Naive thymus-derived CD8-positive, alpha-beta T cell (primary cell): ENCODE measurements at regions not wholly inside any gene's neighbourhood (a gene's known extent, or its start where the extent isn't known, plus 50 kb on each side); places are given as distances from the start of the nearest gene placed in this dataset.

ENCODE experiments used
- ATAC-seq, 2 donors: fragments of 150-1000 bp; cut with Tn5 transposase in 1 of 2; sonication (Bioruptor Pico), chemical (Tn5 transposase) in 1 of 2; 1 replicate in 1 of 2; 2 replicates in 1 of 2; pipeline ENCODE4 v1.10.0; 2021; ENCODE audit warnings: mild to moderate bottlenecking in 2 of 2, moderate library complexity in 2 of 2
- POLR2A ChIA-PET: fragments of 350-600 bp; sonication (Branson Sonifier 250); formaldehyde crosslinking; loops from one replicate; lab custom pipeline; 2021; ENCODE audit warnings: antibody characterized with exemption; lab: Charles Lee
- DNase-seq, 10 donors: peaks; one replicate each; pipeline versions ENCODE4 v3.0.0 to v3.0.0-alpha.2; 2020 to 2022
- H3K27ac Mint-ChIP-seq, 10 donors: one replicate each; pipeline ENCODE4 v1.8.0; 2020 to 2022; ENCODE audit warnings: mild to moderate bottlenecking in 10 of 10, mixed read lengths in 10 of 10, moderate library complexity in 4 of 10, inconsistent platforms in 1 of 10
- H3K27me3 Mint-ChIP-seq, 5 donors: one replicate each; pipeline ENCODE4 v1.8.0; 2021 to 2022; ENCODE audit warnings: mixed read lengths in 5 of 5
- H3K36me3 Mint-ChIP-seq, 3 donors: one replicate each; pipeline ENCODE4 v1.8.0; 2020 to 2022; ENCODE audit warnings: mixed read lengths in 3 of 3, mild to moderate bottlenecking in 2 of 3, inconsistent platforms in 1 of 3
- H3K4me1 Mint-ChIP-seq, 4 donors: one replicate each; pipeline ENCODE4 v1.8.0; 2021 to 2022; ENCODE audit warnings: mixed read lengths in 4 of 4
- H3K4me3 Mint-ChIP-seq, 10 donors: one replicate each; pipeline ENCODE4 v1.8.0; 2020 to 2022; ENCODE audit warnings: mild to moderate bottlenecking in 10 of 10, mixed read lengths in 10 of 10, moderate library complexity in 6 of 10, inconsistent platforms in 1 of 10
- H3K9me3 Mint-ChIP-seq, 9 donors: one replicate each; pipeline ENCODE4 v1.8.0; 2020 to 2022; ENCODE audit warnings: mixed read lengths in 9 of 9, mild to moderate bottlenecking in 3 of 9, inconsistent platforms in 1 of 9, moderate library complexity in 1 of 9

DNA sequence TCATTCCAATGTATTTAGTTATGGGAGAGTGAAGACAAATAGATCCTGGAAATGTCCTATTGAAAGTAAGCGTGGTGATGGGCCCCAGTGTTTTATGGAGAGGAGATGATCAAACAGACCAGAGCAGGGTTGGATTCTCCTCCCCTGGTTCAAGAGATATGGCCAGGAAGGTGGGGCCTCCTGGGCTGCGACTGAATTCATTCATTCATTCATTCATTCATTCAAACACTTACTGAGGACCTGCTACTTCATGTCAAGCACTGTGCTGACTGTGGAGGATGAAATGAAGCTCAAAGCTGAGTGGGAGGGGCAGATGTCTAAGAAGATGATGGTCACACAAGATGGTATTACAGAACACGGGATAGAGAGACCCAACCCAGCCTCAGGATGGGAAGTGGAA lies 71.5 kb upstream of the TNR start:
- H3K4me3 Mint-ChIP-seq = no peak overlapping the region
- POLR2A ChIA-PET = no interaction called here
- DNase-seq = no peak
- no peak overlapping the region for H3K27ac Mint-ChIP-seq
- peaks cover 0 to 10% (median 2%) of the 10 kb centered on the region in 9 donors for H3K9me3 Mint-ChIP-seq
- no peaks in the 10 kb centered on the region for H3K36me3 Mint-ChIP-seq
- H3K4me1 Mint-ChIP-seq = no peaks in the 10 kb centered on the region
- no peak for ATAC-seq
- peaks cover 4 to 24% (median 16%) of the 10 kb centered on the region in 5 donors for H3K27me3 Mint-ChIP-seq

DNA sequence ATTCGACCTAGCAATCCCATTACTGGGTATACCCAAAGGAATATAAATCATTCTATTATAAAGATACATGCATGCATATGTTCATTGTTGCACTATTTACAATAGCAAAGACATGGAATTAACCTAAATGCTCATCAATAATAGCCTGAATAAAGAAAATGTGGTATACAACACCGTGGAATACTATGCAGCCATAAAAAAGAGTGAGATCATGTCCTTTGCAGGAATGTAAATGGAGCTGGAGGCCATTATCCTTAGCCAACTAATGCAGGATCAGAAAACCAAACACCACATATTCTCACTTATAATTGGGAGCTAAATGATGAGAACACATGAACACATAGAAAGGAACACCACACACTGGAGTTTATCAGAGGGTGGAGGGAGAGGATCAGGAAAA lies 69.5 kb upstream of the TNR start:
- no peak for ATAC-seq
- Mint-ChIP-seq H3K9me3 (peaks cover 0 to 10% (median 0%) of the 10 kb centered on the region in 9 donors), H3K4me3 (no peak overlapping the region), H3K27ac (no peak overlapping the region), H3K4me1 (no peaks in the 10 kb centered on the region), H3K27me3 (peaks cover 12 to 29% (median 16%) of the 10 kb centered on the region in 5 donors), H3K36me3 (no peaks in the 10 kb centered on the region)
- no peak for DNase-seq
- POLR2A ChIA-PET = no interaction called here

DNA sequence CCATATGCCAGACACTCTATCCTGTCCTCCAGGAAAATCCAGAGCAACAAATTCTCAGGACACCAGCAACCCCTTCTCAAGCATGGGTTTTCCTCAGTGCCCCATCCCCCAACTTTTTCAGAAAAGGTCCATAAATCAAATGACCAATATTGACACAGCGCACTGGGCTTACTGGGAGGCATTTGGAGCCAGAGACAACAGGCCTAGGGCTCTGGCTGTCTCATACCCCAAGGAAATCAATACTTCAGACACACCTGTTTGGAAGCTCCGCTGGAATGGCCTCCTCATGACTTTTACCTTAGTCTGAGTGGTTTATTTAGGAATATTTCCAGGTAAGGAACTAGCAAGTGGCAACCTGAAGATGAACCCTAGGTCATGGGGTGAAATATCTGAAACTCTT lies 66.9 kb upstream of the TNR start:
- H3K4me3 Mint-ChIP-seq = no peak overlapping the region
- ATAC-seq (no peak), DNase-seq (no peak)
- H3K36me3 Mint-ChIP-seq = no peaks in the 10 kb centered on the region
- peaks cover 12 to 24% (median 16%) of the 10 kb centered on the region in 5 donors for H3K27me3 Mint-ChIP-seq
- no peaks in the 10 kb centered on the region for H3K4me1 Mint-ChIP-seq
- peaks cover 0 to 10% (median 0%) of the 10 kb centered on the region in 9 donors for H3K9me3 Mint-ChIP-seq
- POLR2A ChIA-PET = no interaction called here
- no peak overlapping the region for H3K27ac Mint-ChIP-seq

DNA sequence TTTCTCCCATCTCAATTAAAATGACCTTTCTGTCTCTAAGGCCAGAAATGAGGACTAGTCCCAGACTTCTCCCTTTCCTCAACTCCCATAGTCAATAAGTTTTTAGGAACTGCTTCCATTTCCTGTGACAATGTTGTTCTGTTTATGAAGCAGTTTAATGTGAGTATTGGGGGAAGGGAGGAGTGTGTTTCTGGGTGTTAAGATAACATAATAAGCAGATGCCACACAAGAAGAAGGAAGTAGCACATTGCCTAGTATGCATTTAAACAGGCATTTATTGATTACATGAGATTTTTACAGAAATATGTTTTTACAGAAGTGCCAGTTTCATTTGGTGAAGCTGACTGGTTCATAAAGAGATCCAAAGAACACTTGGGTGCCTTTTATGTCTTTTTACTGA lies 65.6 kb upstream of the TNR start:
- POLR2A ChIA-PET = no interaction called here

DNA sequence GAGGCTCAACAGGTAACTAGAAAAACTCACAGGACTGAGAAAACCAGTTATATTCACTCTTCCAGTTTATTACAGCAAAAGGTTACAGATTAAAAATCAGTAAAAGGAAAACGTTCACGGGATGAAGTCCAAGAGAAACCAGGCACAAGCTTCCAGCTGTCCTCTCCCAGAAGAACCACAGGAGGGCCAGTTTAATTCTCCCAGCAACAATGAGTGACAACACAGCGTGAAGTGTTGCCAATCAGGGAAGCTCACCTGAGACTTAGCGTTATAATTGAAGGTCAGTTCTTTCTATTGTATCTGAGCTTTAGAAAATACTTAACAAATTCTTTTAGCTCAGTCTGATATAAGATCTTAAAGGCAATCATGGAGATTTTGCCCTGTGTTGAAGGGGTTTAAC lies 65.2 kb upstream of the TNR start:
- H3K27me3 Mint-ChIP-seq = peaks cover 12 to 18% (median 13%) of the 10 kb centered on the region in 5 donors
- POLR2A ChIA-PET = no interaction called here
- no peak overlapping the region for H3K27ac Mint-ChIP-seq
- H3K9me3 Mint-ChIP-seq = peaks cover 0 to 10% (median 0%) of the 10 kb centered on the region in 9 donors
- no peak overlapping the region for H3K4me3 Mint-ChIP-seq
- DNase-seq (no peak), ATAC-seq (no peak)
- no peaks in the 10 kb centered on the region for H3K36me3 Mint-ChIP-seq
- H3K4me1 Mint-ChIP-seq = no peaks in the 10 kb centered on the region

More for the DNA sequence above, 65.6 kb upstream of the TNR start:
- no peaks in the 10 kb centered on the region for H3K36me3 Mint-ChIP-seq
- H3K27ac Mint-ChIP-seq = no peak overlapping the region
- H3K27me3 Mint-ChIP-seq = peaks cover 12 to 18% (median 13%) of the 10 kb centered on the region in 5 donors
- H3K9me3 Mint-ChIP-seq = peaks cover 0 to 10% (median 0%) of the 10 kb centered on the region in 9 donors
- no peaks in the 10 kb centered on the region for H3K4me1 Mint-ChIP-seq
- ATAC-seq (no peak), DNase-seq (no peak)
- H3K4me3 Mint-ChIP-seq = no peak overlapping the region

DNA sequence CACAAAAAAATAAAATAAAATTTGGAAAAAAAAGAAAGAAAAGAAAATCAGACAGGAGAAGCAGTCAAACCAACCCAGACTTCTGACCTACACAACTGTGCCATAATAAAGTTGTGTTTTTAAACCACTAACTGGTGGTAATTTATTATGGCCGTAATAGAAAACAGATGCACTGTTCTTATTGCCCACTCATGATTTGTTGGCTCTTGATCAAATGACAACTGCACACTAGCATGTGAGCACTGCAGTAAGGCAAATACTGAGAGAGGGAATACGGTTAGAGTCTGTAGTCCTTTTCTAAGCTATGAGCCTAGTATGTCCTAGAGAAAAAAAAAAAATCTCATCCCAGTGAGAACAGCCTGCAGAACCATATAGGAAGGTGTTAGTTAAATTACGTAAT lies 61.2 kb upstream of the TNR start:
- Mint-ChIP-seq H3K4me1 (no peaks in the 10 kb centered on the region), H3K9me3 (peaks cover 0 to 2% (median 0%) of the 10 kb centered on the region in 9 donors), H3K27me3 (peaks cover 2 to 11% (median 5%) of the 10 kb centered on the region in 5 donors), H3K36me3 (no peaks in the 10 kb centered on the region), H3K4me3 (no peak overlapping the region), H3K27ac (no peak overlapping the region)
- POLR2A ChIA-PET = no interaction called here
- DNase-seq = no peak
- no peak for ATAC-seq

DNA sequence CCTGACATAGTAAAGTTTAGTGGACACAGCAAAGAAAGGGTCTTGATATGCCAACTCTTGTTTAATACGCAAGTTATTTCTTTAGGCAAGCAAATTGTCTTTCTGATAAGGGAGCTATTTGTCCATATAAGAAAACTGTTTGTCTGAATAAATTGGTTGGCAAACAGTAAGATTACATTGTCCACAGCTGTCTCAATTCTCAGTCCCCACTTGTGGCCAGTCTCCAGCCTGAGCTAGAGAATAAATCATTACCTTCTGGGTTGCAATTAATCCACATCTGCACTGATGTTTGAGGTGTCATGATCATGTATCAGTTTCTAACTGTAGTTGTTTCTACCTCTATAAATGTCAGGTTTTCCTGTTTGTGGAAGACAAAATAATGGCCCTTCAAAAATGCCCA lies 60.0 kb upstream of the TNR start:
- H3K27ac Mint-ChIP-seq = peak overlapping the region in 1 of 10 donors; percentile 51
- H3K4me3 Mint-ChIP-seq = no peak overlapping the region
- H3K36me3 Mint-ChIP-seq = no peaks in the 10 kb centered on the region
- peaks cover 0 to 5% (median 3%) of the 10 kb centered on the region in 5 donors for H3K27me3 Mint-ChIP-seq
- POLR2A ChIA-PET = no interaction called here
- DNase-seq = no peak
- no peaks in the 10 kb centered on the region for H3K4me1 Mint-ChIP-seq
- no peak for ATAC-seq
- peaks cover 0 to 3% (median 0%) of the 10 kb centered on the region in 9 donors for H3K9me3 Mint-ChIP-seq

DNA sequence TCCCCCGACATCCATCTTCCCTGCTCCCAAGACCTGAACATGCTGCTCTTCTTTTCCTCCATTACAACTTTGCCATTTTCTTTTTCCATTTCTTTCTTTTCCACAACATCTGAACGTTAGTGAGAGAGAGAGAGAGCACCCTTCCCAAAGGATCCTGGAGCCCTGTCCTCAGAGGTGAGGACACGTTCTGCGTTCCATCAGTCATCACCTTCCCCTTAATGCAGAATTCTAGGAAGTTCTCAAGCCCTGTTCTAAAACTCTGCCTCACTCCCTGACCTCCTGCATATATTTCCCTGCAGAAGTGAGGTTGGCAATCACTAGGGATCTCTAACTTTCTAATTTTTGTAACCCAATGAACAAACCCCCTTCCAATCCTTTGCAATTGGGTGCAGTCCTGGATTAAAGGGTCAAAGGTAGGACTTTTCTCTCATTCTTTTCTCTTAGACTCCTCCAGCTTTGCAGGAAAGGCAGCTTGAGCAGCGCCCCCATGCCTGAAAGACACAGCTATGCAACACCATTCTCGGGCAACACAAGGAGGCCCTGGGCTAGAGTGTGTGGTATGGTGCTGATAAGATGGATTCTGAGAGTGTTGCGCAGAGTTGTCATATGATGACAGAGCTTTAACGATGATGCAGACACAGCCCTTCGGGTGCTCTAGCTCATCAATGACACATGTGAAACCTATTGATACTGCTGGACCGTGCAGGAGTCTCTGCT lies 59.2 kb upstream of the TNR start:
- H3K27me3 Mint-ChIP-seq = peaks cover 0 to 5% (median 2%) of the 10 kb centered on the region in 5 donors
- ATAC-seq (no peak), DNase-seq (no peak)
- H3K4me3 Mint-ChIP-seq = no peak overlapping the region
- H3K36me3 Mint-ChIP-seq = no peaks in the 10 kb centered on the region
- POLR2A ChIA-PET = no interaction called here
- H3K9me3 Mint-ChIP-seq = peaks cover 0 to 3% (median 0%) of the 10 kb centered on the region in 9 donors
- H3K27ac Mint-ChIP-seq = no peak overlapping the region
- H3K4me1 Mint-ChIP-seq = no peaks in the 10 kb centered on the region

DNA sequence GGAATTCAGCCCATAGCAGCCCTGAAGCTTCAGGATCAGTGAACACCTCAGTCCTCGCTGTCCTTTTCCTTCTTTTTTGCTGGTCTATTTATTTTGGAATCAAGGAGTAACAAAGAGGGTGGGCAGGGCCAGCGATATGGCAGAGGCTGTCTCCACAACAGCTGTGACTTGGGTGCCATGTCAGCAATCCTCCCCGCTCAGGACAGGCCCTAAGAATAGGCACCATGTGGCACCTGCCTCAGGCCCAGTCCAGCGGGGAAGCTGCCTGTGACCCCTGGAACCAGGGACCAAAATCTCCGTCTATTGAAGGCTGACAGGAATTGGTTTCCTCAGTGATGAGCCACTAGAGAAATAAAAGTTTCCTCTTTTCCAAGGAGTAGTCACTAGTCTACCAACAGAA lies 58.6 kb upstream of the TNR start:
- no peak for ATAC-seq
- H3K9me3 Mint-ChIP-seq = peaks cover 0 to 3% (median 0%) of the 10 kb centered on the region in 9 donors

DNA sequence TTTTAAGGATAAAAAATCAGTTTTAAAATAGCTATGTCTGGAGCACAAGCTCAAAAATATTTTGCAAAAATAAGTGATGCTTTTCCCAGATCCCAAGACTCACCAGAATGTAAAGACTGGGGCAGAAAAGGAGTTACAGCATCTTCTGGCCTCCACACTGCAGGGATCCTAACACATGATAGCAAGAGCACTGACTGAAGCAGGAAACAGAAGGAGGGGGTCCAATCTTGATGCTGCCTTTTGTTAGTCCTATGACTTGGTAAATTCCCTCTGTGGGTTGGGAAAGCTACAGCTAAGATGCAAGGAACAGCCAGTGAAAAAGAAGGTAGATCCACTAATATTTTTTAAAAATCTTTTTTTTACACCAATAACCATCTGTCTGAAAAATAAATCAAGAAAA lies 54.2 kb upstream of the TNR start:
- Mint-ChIP-seq H3K9me3 (peaks cover 0 to 3% (median 0%) of the 10 kb centered on the region in 9 donors), H3K4me1 (no peaks in the 10 kb centered on the region), H3K36me3 (no peaks in the 10 kb centered on the region), H3K27ac (no peak overlapping the region), H3K27me3 (peaks cover 10 to 24% (median 15%) of the 10 kb centered on the region in 5 donors), H3K4me3 (no peak overlapping the region)
- DNase-seq = no peak
- ATAC-seq = no peak
- POLR2A ChIA-PET = no interaction called here

More for the DNA sequence above, 58.6 kb upstream of the TNR start:
- Mint-ChIP-seq H3K4me1 (no peaks in the 10 kb centered on the region), H3K27me3 (peaks cover 3 to 8% (median 6%) of the 10 kb centered on the region in 5 donors), H3K36me3 (no peaks in the 10 kb centered on the region), H3K27ac (no peak overlapping the region), H3K4me3 (no peak overlapping the region)
- POLR2A ChIA-PET = no interaction called here
- no peak for DNase-seq

DNA sequence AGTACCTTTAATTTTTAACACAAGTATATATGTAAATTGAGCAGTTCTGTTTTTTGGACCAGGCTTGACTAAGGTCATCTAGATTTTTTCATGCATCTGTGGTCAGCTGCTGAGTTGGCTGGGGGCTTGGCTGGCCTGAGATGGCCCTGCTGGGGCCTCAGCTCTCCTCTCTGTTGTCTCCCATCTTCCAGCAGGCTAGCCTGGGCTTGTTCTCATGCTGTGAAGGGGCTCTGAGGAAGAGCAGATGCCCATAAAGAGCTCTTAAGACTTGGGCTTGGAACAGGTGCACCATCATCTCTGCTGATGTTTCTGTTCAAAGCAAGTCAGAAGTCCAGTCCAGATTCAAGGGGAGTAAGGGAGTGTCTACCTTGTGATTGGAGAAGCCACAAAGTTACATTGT lies 51.2 kb upstream of the TNR start:
- Mint-ChIP-seq H3K36me3 (no peaks in the 10 kb centered on the region), H3K9me3 (peaks cover 0 to 2% (median 0%) of the 10 kb centered on the region in 9 donors), H3K27ac (no peak overlapping the region), H3K4me3 (no peak overlapping the region), H3K4me1 (no peaks in the 10 kb centered on the region), H3K27me3 (peaks cover 12 to 36% (median 25%) of the 10 kb centered on the region in 5 donors)
- POLR2A ChIA-PET = no interaction called here
- no peak for ATAC-seq
- no peak for DNase-seq

DNA sequence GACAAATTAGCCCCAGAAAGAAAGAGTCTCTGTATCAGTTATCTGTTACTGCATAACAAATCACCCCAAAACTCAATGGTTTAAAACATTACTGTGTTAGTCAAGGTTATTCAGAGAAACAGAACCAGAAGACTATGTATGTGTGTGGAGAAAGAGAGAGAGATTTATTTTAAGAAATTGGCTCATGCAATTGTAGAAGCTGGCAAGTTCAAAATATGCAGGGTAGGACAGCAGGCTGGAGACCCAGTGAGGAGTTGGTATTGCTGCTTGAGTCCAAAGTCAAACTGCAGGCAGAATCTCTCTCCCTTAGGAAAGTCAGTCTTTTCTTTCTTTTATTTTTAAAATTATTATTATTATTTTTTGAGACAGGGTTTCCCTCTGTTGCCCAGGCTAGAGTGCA lies 50.2 kb upstream of the TNR start:
- ATAC-seq = no peak
- Mint-ChIP-seq H3K4me1 (peaks cover 0 to 2% (median 0%) of the 10 kb centered on the region in 4 donors), H3K27me3 (peaks cover 12 to 43% (median 28%) of the 10 kb centered on the region in 5 donors), H3K27ac (no peak overlapping the region), H3K9me3 (no peaks in the 10 kb centered on the region), H3K4me3 (no peak overlapping the region), H3K36me3 (no peaks in the 10 kb centered on the region)
- no peak for DNase-seq
- POLR2A ChIA-PET = no interaction called here
